ENCODE measurements at regions not wholly inside any gene's neighbourhood (a gene's known extent, or its start where the extent isn't known, plus 50 kb on each side); places are given as distances from the start of the nearest gene placed in this dataset.

- peak; percentile 64 for DNase-seq (ENCODE audit: low spot score)
Observed at GRCh38 chr3:116929505-116930222, 220.1 kb downstream of the TUSC7 start.

DNA sequence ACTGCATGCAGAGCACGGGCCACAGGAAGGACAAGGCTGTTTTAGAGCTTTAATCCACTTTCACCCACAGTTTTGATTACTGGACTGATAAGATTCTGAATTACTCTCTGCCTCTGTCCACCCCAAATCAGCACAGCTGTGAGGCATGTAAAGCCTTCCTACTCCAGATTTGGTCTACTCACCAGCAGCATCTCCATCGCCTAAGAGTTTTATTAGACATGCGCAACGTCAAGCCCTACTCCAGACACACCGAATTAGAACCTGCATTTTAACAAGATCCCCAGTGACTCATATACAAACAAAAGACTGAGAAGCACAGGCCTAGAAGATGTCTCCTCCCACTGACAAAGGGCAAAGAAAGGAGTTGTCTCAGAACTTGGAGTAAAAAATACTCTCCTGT, 221.2 kb downstream of the TUSC7 start:
- peak; percentile 17 for DNase-seq (ENCODE audit: low spot score)

- DNase-seq (ENCODE audit: low spot score), result peak; percentile 18
Observed at GRCh38 chr3:116939091-116939490, 229.5 kb downstream of the TUSC7 start.

DNA sequence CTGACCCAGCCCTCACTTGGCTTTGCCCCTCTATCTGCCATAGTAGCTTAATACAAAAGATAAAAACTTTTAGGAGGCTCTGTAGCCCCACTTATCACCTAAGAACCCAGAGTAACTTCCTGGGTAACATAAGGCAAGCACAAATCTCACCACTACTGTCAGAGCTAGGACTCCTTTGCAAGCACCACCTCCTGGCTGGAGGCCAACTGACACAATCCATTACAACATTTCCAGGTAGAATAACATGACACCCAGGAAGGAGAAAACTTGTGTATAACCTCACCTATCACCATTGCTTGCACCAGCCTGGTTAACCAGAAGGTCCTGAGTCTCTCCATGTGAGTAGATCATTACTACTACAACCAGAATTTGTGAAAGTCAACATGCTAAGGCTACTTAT, 230.0 kb downstream of the TUSC7 start:
- no peak for DNase-seq (ENCODE audit: low spot score)

- no peak for DNase-seq (ENCODE audit: low spot score)
Observed at GRCh38 chr3:116940719-116941118, 231.1 kb downstream of the TUSC7 start.

DNA sequence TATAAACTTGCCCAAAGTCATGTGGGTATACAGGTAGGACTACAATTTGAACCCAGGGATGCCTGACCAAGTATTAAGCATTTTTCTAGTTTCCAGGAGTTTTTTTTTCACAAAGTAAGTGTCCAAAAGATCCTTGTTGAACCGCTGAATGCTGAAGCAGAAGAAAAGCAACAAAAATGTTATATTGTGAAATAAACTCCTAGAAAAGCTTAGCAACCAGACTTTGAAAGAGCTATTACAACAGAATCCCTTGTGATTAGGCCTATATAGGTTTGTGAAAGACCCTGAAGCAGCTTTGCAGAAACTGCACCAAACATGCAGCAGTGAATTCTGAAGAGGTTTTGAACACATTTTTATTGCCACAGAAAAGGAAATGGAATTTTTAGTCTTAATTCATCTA, 236.8 kb downstream of the TUSC7 start:
- no peak for DNase-seq (ENCODE audit: low spot score)

DNA sequence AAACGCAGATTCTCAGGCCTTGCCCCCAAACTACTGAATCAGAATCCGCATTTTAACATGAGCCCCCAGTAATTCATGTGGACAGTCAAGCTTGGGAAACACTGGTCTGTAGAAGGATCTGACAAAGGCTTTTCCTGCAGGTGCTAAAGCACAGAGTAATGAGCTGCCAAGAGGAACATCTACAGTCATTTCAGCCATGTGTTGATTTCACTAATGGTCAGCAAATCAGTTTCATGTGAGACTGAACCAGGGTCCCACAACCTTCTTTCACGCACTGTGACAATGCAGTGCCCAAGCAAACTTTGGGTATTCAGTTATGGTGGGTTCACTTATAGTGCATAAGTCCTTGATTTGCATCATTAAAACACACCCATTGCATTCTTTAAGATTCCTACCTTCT, 237.6 kb downstream of the TUSC7 start:
- DNase-seq (ENCODE audit: low spot score), result no peak

GRCh38 chr3:116947809-116948208, 238.2 kb downstream of the TUSC7 start:
- DNase-seq (ENCODE audit: low spot score), result no peak

- no peak for DNase-seq (ENCODE audit: low spot score)
Observed at GRCh38 chr3:116950301-116951055, 240.9 kb downstream of the TUSC7 start.

- DNase-seq (ENCODE audit: low spot score), result no peak
Observed at GRCh38 chr3:116951610-116952009, 242.0 kb downstream of the TUSC7 start.

- no peak for DNase-seq (ENCODE audit: low spot score)
Observed at GRCh38 chr3:116958291-116958690, 248.7 kb downstream of the TUSC7 start.

- no peak for DNase-seq (ENCODE audit: low spot score)
Observed at GRCh38 chr3:116961106-116961505, 251.5 kb downstream of the TUSC7 start.

DNA sequence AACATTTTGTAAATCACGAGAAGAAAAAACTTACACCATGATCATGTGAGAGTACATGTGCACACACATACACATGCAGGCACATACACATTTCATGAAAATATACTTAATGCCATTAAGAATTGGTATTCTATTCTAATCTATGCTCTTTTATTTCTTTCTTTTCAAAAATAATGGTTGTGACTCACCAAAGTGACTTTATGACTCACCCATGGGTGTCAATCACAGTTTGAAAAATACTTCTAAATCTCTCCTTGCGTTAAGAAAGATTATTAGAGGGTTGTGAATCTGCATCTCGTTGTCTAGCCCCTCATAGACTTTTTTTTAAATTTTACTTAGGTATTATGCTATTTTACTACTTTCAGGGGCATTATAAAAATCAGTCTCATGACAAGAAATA, 254.2 kb downstream of the TUSC7 start:
- DNase-seq (ENCODE audit: low spot score), result no peak

DNA sequence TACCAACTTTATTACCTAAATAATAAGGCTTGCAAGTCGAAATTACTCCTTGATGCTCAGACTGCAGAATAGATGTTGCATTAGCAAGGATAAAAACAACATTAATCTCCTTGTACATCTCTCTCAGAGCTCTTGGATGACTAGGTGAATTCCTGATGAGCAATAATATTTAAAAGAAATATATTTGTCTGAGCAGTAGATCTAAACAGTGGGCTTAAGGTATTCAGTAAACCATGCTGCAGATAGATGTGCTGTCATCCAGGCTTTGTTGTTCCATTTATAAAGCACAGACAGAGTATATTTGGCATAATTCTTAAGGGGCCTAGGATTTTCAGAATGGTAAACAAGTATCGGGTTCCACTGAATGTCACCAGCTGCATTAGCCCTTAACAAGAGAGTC, 257.1 kb downstream of the TUSC7 start:
- no peak for DNase-seq (ENCODE audit: low spot score)

GRCh38 chr3:116969135-116969534, 259.6 kb downstream of the TUSC7 start:
- DNase-seq (ENCODE audit: low spot score), result no peak

- DNase-seq (ENCODE audit: low spot score), result no peak
Observed at GRCh38 chr3:116969646-116970045, 260.1 kb downstream of the TUSC7 start.

DNA sequence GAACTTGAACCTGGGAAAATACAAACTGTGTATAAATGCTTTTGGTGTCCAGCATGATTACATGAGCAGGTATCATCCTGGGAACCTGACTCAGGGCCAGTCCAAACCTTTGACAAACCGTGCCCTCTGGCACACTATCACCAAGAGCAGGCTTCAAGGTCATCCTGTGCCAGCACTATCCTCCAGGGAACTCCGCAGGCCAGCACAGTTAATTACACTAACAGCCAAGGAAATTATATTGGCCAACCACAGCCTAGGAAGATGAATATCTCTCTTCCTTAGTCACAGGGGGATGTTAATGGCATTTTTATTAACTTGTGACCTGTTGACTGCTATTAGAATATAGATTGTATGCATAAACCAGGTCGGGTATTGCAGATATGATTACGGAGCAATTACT, 262.0 kb downstream of the TUSC7 start:
- DNase-seq (ENCODE audit: low spot score), result no peak

- DNase-seq (ENCODE audit: low spot score), result no peak
Observed at GRCh38 chr3:116974702-116975101, 265.1 kb downstream of the TUSC7 start.

DNA sequence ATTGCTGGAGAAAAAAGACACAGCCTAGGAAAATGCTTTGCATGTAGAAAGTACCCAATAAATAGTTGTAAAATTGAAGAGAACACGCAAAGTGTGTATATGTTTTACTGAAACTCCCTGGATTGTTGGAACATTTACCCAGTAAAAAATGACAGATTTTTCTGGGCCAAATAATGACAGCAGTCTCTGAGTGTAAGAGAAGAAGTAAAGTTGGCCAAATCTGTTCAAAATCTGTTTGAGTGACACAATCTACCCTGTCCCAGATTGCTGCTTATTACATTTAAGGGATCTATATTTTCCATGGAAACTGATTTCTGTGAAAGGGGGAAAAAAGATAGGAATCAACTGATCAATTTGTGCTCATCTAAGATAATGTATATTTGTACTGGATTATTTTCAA, 267.9 kb downstream of the TUSC7 start:
- no peak for DNase-seq (ENCODE audit: low spot score)

DNA sequence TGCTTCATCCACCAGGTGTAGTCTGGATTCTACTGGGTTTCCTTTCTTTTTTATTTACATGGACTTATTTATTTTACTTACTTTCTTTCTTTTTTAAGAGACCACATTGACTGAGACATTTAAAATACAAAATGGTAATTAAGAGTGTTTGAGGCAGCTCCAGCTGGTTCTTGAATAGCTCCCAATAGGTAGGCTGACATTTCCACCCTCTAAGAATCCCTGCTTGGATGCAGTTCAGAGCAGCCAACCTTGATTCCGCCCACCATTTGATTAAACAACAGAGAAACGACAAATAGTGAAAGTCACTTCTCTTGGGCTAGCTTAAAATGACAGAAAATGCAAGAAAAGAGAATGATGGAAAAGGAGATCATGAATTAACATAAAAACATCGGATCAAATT, 270.5 kb downstream of the TUSC7 start:
- DNase-seq (ENCODE audit: low spot score), result no peak

DNA sequence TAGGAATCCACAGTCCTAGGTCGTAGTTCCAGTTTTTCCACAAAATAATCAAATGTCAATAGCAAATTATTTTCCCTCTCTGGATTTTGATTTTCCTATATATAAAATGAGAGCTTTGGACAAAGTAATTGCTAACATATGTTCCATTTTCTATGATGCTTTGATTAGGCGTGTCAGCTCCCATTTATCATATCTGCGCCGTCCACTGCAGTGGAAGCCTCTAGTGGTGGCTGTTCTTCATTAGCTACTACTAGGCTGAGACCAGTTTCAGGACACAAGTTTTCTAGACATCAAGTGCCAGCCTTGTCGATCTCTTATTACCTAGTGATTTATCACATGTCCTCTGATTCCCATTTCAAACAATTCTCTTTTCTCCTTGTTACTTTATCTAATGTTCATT, 271.5 kb downstream of the TUSC7 start:
- no peak for DNase-seq (ENCODE audit: low spot score)

DNA sequence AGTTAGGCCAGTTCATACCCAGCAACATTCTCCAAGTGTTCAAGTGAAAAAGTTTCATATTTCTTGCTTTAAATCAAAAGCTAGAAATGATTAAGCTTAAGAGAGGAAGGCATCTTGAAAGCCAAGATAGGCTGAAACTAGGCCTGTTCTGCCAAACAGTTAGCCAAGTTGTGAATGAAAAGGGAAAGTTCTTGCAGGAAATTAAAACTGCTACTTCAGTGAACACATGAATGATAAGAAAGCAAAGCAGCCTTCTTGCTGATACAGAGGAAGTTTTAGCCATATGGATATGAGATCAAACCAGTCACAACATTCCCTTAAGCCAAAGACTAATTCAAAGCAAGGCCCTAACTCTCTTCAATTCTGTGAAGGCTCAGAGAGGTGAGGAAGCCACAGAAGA, 274.7 kb downstream of the TUSC7 start:
- no peak for DNase-seq (ENCODE audit: low spot score)

GRCh38 chr3:116994351-116994879, 284.8 kb downstream of the TUSC7 start:
- no peak for DNase-seq (ENCODE audit: low spot score)

DNA sequence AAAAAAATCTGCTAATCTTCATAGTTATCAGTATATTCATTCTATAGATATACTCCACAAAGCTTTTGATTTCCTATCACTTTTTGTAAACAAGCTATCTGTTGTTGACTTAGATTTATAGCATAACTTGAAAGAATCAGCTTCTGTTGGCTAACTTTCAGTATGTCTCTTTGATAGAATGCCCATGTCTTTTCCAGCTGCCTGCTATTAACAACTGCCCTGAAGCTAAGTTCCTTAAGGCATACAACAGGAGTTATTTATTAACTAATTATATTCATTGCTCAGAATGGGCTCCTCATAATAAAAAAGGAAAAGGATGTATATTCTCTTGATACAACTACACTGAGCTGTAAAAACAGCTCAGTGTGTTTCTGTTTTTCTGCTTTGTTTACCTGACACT, 293.9 kb downstream of the TUSC7 start:
- DNase-seq (ENCODE audit: low spot score), result peak; percentile 41

All from COLO829 (cell line).